SJSA1 (cell line): ENCODE measurements at regions not wholly inside any gene's neighbourhood (a gene's known extent, or its start where the extent isn't known, plus 50 kb on each side); places are given as distances from the start of the nearest gene placed in this dataset.

Experiments used
- DNase-seq, 2 experiments: peaks; one replicate each; pipeline ENCODE4 v3.0.0-alpha.2; 2015 to 2020; ENCODE audit warnings: low spot score in 2 of 2, low read depth in 1 of 2
- H3K27ac ChIP-seq: fragments of 250-450 bp; sonication (Bioruptor Pico); 2 replicates; pipeline ENCODE4 v1.5.1; 2020; ENCODE audit warnings: mild to moderate bottlenecking, moderate library complexity
- H3K27me3 ChIP-seq: fragments of 250-450 bp; sonication (Bioruptor Pico); replicated peaks from 2 replicates; pipeline ENCODE4 v1.5.1; 2020; ENCODE audit warnings: mild to moderate bottlenecking, moderate library complexity
- H3K36me3 ChIP-seq: fragments of 250-450 bp; sonication (Bioruptor Pico); 2 replicates; pipeline ENCODE4 v1.5.1; 2020; ENCODE audit warnings: mild to moderate bottlenecking
- H3K4me1 ChIP-seq: fragments of 250-450 bp; sonication (Bioruptor Pico); replicated peaks from 2 replicates; pipeline ENCODE4 v1.6.1; 2021; ENCODE audit warnings: mild to moderate bottlenecking
- H3K4me3 ChIP-seq: fragments of 250-450 bp; sonication (Bioruptor Pico); 2 replicates; pipeline ENCODE4 v1.5.1; 2020; ENCODE audit warnings: mild to moderate bottlenecking
- H3K9me3 ChIP-seq: fragments of 250-450 bp; sonication (Bioruptor Pico); replicated peaks from 2 replicates; pipeline ENCODE4 v1.5.1; 2020; ENCODE audit warnings: mild to moderate bottlenecking

- no peak overlapping the region for H3K4me3 ChIP-seq
- H3K36me3 ChIP-seq, result no peaks in the 10 kb centered on the region
- no peak for DNase-seq
- H3K4me1 ChIP-seq, result no peaks in the 10 kb centered on the region; the same call in 1 of the 2 replicates
- no peaks in the 10 kb centered on the region; the same call in 1 of the 2 replicates for H3K27me3 ChIP-seq
- no peaks in the 10 kb centered on the region for H3K9me3 ChIP-seq
- no peak overlapping the region for H3K27ac ChIP-seq
Observed at GRCh38 chr1:165147799-165148198, 208.7 kb downstream of the LMX1A start.

GRCh38 chr1:165144757-165145397 lies 211.6 kb downstream of the LMX1A start:
- no peaks in the 10 kb centered on the region; the same call in 1 of the 2 replicates for H3K27me3 ChIP-seq
- no peaks in the 10 kb centered on the region; the same call in 1 of the 2 replicates for H3K4me1 ChIP-seq
- H3K4me3 ChIP-seq, result no peak overlapping the region
- peak; percentile 46 to 57 for DNase-seq
- H3K9me3 ChIP-seq, result no peaks in the 10 kb centered on the region
- no peak overlapping the region for H3K27ac ChIP-seq
- no peaks in the 10 kb centered on the region for H3K36me3 ChIP-seq

GRCh38 chr1:165143437-165144065 lies 213.0 kb downstream of the LMX1A start:
- Histone ChIP-seq H3K27ac (no peak overlapping the region), H3K4me1 (no peaks in the 10 kb centered on the region; the same call in 1 of the 2 replicates), H3K4me3 (no peak overlapping the region), H3K9me3 (no peaks in the 10 kb centered on the region), H3K36me3 (no peaks in the 10 kb centered on the region), H3K27me3 (no peaks in the 10 kb centered on the region; the same call in 1 of the 2 replicates)
- no peak for DNase-seq

GRCh38 chr1:165138960-165139359 lies 217.6 kb downstream of the LMX1A start:
- Histone ChIP-seq H3K9me3 (no peaks in the 10 kb centered on the region), H3K4me3 (no peak overlapping the region), H3K4me1 (no peaks in the 10 kb centered on the region), H3K36me3 (no peaks in the 10 kb centered on the region), H3K27ac (no peak overlapping the region), H3K27me3 (peaks cover 5% of the 10 kb centered on the region; the same call in 1 of the 2 replicates)
- DNase-seq, result no peak

- Histone ChIP-seq H3K27me3 (peaks cover 5% of the 10 kb centered on the region; the same call in 1 of the 2 replicates), H3K4me1 (no peaks in the 10 kb centered on the region), H3K9me3 (no peaks in the 10 kb centered on the region), H3K4me3 (no peak overlapping the region), H3K36me3 (no peaks in the 10 kb centered on the region), H3K27ac (no peak overlapping the region)
- DNase-seq, result no peak
Observed at GRCh38 chr1:165137551-165138316, 218.8 kb downstream of the LMX1A start.

GRCh38 chr1:165134431-165134830 lies 222.1 kb downstream of the LMX1A start:
- no peaks in the 10 kb centered on the region for H3K36me3 ChIP-seq
- H3K4me3 ChIP-seq, result no peak overlapping the region
- H3K27me3 ChIP-seq, result peaks cover 8% of the 10 kb centered on the region; the same call in 1 of the 2 replicates
- H3K27ac ChIP-seq, result no peak overlapping the region
- no peaks in the 10 kb centered on the region for H3K9me3 ChIP-seq
- H3K4me1 ChIP-seq, result no peaks in the 10 kb centered on the region
- DNase-seq, result no peak

- H3K27me3 ChIP-seq, result peaks cover 6% of the 10 kb centered on the region; the same call in 1 of the 2 replicates
- H3K9me3 ChIP-seq, result no peaks in the 10 kb centered on the region
- no peaks in the 10 kb centered on the region for H3K4me1 ChIP-seq
- H3K27ac ChIP-seq, result no peak overlapping the region
- DNase-seq, result peak; percentile 16 to 58
- no peak overlapping the region for H3K4me3 ChIP-seq
- H3K36me3 ChIP-seq, result no peaks in the 10 kb centered on the region
Observed at GRCh38 chr1:165129568-165130164, 226.8 kb downstream of the LMX1A start.

- H3K4me1 ChIP-seq, result no peaks in the 10 kb centered on the region
- no peaks in the 10 kb centered on the region for H3K9me3 ChIP-seq
- peaks cover 3% of the 10 kb centered on the region; the same call in 1 of the 2 replicates for H3K27me3 ChIP-seq
- H3K4me3 ChIP-seq, result no peak overlapping the region
- no peaks in the 10 kb centered on the region for H3K36me3 ChIP-seq
- H3K27ac ChIP-seq, result no peak overlapping the region
- no peak for DNase-seq
Observed at GRCh38 chr1:165124772-165125171, 231.7 kb downstream of the LMX1A start.

- DNase-seq, result no peak
- H3K27ac ChIP-seq, result no peak overlapping the region
- peaks cover 16% of the 10 kb centered on the region for H3K4me1 ChIP-seq
- H3K27me3 ChIP-seq, result no peaks in the 10 kb centered on the region
- no peaks in the 10 kb centered on the region for H3K36me3 ChIP-seq
- H3K4me3 ChIP-seq, result no peak overlapping the region
- H3K9me3 ChIP-seq, result no peaks in the 10 kb centered on the region
Observed at GRCh38 chr1:165119086-165119485, 237.4 kb downstream of the LMX1A start.

- Histone ChIP-seq H3K4me3 (no peak overlapping the region), H3K36me3 (no peaks in the 10 kb centered on the region), H3K27ac (peak overlapping the region; percentile 48), H3K27me3 (no peaks in the 10 kb centered on the region), H3K9me3 (no peaks in the 10 kb centered on the region), H3K4me1 (peaks cover 16% of the 10 kb centered on the region)
- no peak for DNase-seq
Observed at GRCh38 chr1:165117482-165117881, 239.0 kb downstream of the LMX1A start.

- Histone ChIP-seq H3K27ac (peak overlapping the region; percentile 41), H3K9me3 (no peaks in the 10 kb centered on the region), H3K4me1 (peaks cover 16% of the 10 kb centered on the region), H3K36me3 (no peaks in the 10 kb centered on the region), H3K27me3 (no peaks in the 10 kb centered on the region), H3K4me3 (no peak overlapping the region)
- DNase-seq, result peak; percentile 86 to 87
Observed at GRCh38 chr1:165116732-165117131, 239.8 kb downstream of the LMX1A start.

- DNase-seq, result no peak
- Histone ChIP-seq H3K36me3 (no peaks in the 10 kb centered on the region), H3K4me1 (peaks cover 16% of the 10 kb centered on the region), H3K9me3 (no peaks in the 10 kb centered on the region), H3K4me3 (no peak overlapping the region), H3K27ac (peak overlapping the region; percentile 41), H3K27me3 (no peaks in the 10 kb centered on the region)
Observed at GRCh38 chr1:165116171-165116570, 240.3 kb downstream of the LMX1A start.

- Histone ChIP-seq H3K27me3 (no peaks in the 10 kb centered on the region), H3K27ac (no peak overlapping the region), H3K4me1 (peaks cover 16% of the 10 kb centered on the region), H3K9me3 (no peaks in the 10 kb centered on the region), H3K36me3 (no peaks in the 10 kb centered on the region), H3K4me3 (no peak overlapping the region)
- DNase-seq, result no peak
Observed at GRCh38 chr1:165114889-165115285, 241.6 kb downstream of the LMX1A start.
